Vagina (tissue), 2 donors: ENCODE measurements at regions not wholly inside any gene's neighbourhood (a gene's known extent, or its start where the extent isn't known, plus 50 kb on each side); places are given as distances from the start of the nearest gene placed in this dataset.

Experiments used
- CTCF ChIP-seq, 3 experiments: fragments of 450-650 bp in 2 of 3; fragments of 200-600 bp in 1 of 3; sonication (generic) in 1 of 3; IDR thresholded peaks; one replicate each; pipeline ENCODE4 v1.5.1; 2017 to 2019; ENCODE audit warnings: antibody characterized with exemption in 3 of 3, mild to moderate bottlenecking in 2 of 3, moderate library complexity in 2 of 3
- POLR2A ChIP-seq, 2 donors: fragments of 450-650 bp; IDR thresholded peaks; one replicate each; pipeline ENCODE4 v1.6.1; 2017; ENCODE audit warnings: antibody characterized with exemption in 2 of 2, mild to moderate bottlenecking in 2 of 2, moderate library complexity in 2 of 2

GRCh38 chr3:106573605-106574004, 704.8 kb upstream of the CBLB start:
- TF ChIP-seq CTCF (IDR thresholded peaks at IDR 0.05) (no peak), POLR2A (IDR thresholded peaks at IDR 0.05) (no peak)
